Retinal pigment epithelial cell (primary cell): ENCODE measurements at regions not wholly inside any gene's neighbourhood (a gene's known extent, or its start where the extent isn't known, plus 50 kb on each side); places are given as distances from the start of the nearest gene placed in this dataset.
A peak's percentile ranks its signal among the peaks of the same experiment; 100 is the strongest.

Source experiments
- DNase-seq: peaks from one replicate; pipeline ENCODE4 v3.0.0-alpha.2; 2010; ENCODE audit warnings: low read depth
- H3K4me3 ChIP-seq: 2 replicates; pipeline ENCODE4 v1.5.1; 2011; ENCODE audit warnings: mild to moderate bottlenecking, low read length, control low read depth, moderate library complexity
- TF ChIP-seq, protein P1 (sequence below): conservative IDR thresholded peaks from 2 replicates; pipeline ENCODE4 v1.5.1; 2011; ENCODE audit warnings: low read depth, low read length, control low read depth, inconsistent platforms

DNA sequence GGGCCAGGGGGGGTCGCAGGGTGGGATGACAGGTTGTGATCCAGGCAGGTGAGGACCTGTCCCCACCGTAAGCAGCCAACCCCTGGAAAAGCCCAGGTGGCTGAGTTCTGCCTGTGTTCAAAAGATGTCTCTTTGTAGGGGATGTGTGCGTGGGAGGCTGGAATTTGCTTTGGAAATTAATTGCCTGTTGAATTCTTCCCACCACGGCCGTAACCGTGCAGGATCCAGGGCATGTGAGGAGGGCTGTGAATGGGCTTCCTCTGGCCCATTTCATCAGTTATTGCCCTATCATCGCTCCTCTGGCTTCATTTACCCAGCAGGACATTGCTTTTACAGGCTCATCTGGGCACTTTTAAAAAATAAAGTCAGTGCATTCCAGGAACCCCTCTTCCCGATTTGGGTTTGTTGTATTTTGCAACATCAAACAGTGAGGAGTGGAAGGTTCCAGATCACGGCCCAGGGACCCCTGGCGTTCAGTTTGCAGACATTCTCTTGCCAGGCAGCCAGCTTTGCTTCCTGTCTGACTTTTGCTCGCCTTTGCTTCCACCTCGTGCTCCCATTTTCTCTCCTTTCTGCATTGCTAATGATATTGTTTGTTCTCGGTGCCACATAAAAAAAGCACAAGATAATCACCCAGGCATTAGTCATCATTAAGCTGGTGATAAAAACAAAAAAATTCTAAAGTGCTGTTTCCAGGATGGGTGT is 1306.6 kb downstream of the BRD1 start:
- peak; percentile 17 for DNase-seq
- H3K4me3 ChIP-seq: no peak overlapping the region
- TF ChIP-seq, protein P1, sequence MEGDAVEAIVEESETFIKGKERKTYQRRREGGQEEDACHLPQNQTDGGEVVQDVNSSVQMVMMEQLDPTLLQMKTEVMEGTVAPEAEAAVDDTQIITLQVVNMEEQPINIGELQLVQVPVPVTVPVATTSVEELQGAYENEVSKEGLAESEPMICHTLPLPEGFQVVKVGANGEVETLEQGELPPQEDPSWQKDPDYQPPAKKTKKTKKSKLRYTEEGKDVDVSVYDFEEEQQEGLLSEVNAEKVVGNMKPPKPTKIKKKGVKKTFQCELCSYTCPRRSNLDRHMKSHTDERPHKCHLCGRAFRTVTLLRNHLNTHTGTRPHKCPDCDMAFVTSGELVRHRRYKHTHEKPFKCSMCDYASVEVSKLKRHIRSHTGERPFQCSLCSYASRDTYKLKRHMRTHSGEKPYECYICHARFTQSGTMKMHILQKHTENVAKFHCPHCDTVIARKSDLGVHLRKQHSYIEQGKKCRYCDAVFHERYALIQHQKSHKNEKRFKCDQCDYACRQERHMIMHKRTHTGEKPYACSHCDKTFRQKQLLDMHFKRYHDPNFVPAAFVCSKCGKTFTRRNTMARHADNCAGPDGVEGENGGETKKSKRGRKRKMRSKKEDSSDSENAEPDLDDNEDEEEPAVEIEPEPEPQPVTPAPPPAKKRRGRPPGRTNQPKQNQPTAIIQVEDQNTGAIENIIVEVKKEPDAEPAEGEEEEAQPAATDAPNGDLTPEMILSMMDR: peak; percentile 25

DNA sequence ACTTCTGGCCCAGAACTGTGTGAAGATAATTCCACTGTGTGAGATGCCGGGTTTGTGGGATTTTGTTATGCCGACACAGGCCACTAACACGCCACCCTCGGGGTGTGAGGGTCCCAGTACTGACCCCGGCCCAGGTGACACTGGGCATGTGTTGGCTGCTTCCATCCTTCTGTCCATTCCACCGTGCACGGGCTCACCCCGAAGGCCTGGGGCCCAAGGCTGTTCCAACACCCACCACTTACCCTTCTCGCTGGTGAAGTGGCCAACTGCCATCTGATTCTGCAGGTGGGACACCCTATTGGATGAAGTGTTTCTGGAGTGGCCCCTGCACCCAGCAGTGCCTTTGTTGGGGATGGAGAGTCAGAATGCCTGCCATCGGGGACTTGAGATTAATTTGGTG is 1307.5 kb downstream of the BRD1 start:
- TF ChIP-seq, protein P1: no peak
- DNase-seq: no peak
- no peak overlapping the region for H3K4me3 ChIP-seq

DNA sequence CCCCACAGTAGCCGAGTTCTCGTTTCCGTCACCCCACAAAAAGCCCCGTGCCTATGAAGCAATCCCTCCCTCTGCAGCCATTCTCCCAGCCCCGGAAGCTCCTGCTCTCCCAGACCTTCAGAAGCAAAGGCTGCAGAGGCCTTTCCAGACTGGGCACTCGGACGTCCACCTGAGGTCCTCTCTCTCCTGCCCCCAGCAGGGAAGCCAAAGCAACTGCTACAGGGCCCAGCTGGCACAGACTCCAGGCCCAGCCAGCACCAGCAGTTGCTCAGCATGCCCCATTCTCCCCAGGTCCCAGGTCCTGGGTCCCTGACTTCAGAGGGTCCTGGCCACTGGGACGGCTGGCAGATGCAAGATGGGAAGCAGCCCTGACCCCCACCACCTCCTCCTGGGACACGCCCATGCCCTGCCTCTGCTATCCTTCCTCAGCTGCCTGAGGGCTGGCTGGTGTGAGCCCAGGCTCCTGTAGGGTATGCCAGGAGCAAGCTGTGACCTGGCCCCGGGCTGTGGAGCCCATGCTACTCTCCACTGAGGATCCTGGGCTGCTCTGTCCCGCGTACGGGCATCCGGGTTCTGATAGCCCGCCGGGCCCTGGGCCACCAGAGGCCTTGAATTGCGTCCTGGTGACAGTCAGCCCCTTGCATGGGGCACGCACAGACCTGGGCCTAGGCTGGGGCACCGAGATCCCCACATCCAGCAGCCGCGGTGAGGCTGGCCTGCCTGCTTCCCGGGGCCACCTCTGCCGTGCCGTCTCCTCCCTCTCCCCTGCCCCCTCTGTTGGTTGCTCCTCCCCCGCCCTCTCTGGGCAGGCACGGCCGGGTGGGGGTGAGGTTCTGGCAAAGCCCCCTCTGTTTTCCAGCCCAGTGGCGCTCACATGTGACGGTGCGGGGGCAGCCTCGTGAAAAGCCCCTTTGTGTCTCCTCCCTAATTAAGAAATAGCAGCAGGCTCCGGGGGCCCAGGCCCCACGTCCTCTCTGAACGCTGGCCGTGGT is 1310.3 kb downstream of the BRD1 start:
- DNase-seq: no peak
- H3K4me3 ChIP-seq: no peak overlapping the region
- TF ChIP-seq, protein P1: peak; percentile 23

GRCh38 chr22:48516571-48516970 is 1311.1 kb downstream of the BRD1 start:
- no peak overlapping the region for H3K4me3 ChIP-seq
- TF ChIP-seq, protein P1: no peak
- DNase-seq: no peak

DNA sequence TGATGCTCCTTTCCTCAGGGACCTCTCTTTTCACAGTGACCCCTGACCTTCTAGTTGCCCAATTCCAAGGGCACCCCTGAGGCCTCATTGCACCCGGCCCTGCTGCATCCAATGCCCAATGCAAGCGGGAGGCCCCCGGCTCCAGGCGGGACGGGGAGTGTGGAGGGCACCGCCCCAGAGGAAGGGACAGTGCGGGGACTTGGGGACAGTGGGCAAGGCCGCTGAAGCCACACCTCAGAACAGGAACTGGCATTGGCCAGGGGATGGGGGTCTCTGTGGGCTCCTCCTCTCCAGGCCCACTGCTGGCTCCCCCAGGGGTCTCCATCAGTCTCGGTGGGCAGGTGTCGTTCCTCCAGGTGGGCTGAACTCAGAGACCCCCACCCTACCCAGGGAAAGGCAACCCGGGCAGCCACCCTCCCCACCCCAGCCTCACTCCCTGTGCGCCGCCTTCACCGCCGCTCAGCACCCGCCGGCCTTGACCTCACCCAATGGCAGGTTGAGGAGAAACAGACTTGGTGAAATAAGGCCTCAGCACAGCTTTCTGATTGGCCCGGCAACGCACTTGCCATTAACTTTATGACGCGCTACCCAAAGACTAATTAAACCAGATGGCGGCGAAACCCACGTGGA is 1312.0 kb downstream of the BRD1 start:
- H3K4me3 ChIP-seq: no peak overlapping the region
- no peak for DNase-seq
- TF ChIP-seq, protein P1: no peak

DNA sequence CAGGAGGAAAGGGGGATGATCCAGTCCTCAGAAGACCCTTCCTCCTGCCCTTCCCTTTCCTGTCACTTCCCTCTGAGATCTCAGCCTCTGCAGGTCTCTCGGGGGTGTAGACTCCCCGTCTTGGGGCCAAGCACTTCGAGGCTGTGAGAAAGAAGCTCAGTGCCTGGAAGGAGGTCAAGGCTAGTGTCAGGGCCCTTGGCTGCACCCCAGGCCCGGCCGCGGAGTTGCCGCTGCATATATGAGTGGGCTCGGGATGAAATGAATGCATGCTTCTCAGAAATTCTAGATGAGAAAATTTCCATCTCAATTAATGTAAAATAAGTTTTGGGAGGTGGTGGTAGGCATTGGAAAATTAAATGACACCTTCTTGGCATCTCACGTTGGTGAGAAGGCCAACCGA is 1313.7 kb downstream of the BRD1 start:
- TF ChIP-seq, protein P1: no peak
- no peak for DNase-seq
- no peak overlapping the region for H3K4me3 ChIP-seq
